Fibroblast of skin of back (primary cell): ENCODE measurements at regions not wholly inside any gene's neighbourhood (a gene's known extent, or its start where the extent isn't known, plus 50 kb on each side); places are given as distances from the start of the nearest gene placed in this dataset.
A peak's percentile ranks its signal among the peaks of the same experiment; 100 is the strongest.

Source experiments
- DNase-seq: peaks from one replicate; pipeline ENCODE4 v3.0.0-alpha.2; 2013

GRCh38 chr12:87836190-87836589 lies 193.0 kb downstream of the C12orf50 start:
- DNase-seq, result no peak

GRCh38 chr12:87828382-87828973 lies 200.7 kb downstream of the C12orf50 start:
- peak; percentile 46 for DNase-seq

- DNase-seq, result peak; percentile 82
Measured at GRCh38 chr12:87827638-87828264, 201.4 kb downstream of the C12orf50 start.

GRCh38 chr12:87822923-87823322 lies 206.3 kb downstream of the C12orf50 start:
- no peak for DNase-seq

- peak; percentile 67 for DNase-seq
Measured at GRCh38 chr12:87820524-87821202, 208.5 kb downstream of the C12orf50 start.

GRCh38 chr12:87818441-87818840 lies 210.8 kb downstream of the C12orf50 start:
- no peak for DNase-seq

- DNase-seq, result peak; percentile 93
Measured at GRCh38 chr12:87815771-87816585, 213.2 kb downstream of the C12orf50 start.

- DNase-seq, result peak; percentile 49
Measured at GRCh38 chr12:87814625-87815024, 214.6 kb downstream of the C12orf50 start.

GRCh38 chr12:87813476-87814234 lies 215.5 kb downstream of the C12orf50 start:
- peak; percentile 88 for DNase-seq

- peak; percentile 28 for DNase-seq
Measured at GRCh38 chr12:87812681-87813080, 216.5 kb downstream of the C12orf50 start.

GRCh38 chr12:87812030-87812429 lies 217.2 kb downstream of the C12orf50 start:
- DNase-seq, result no peak

- peak; percentile 80 for DNase-seq
Measured at GRCh38 chr12:87809916-87810315, 219.3 kb downstream of the C12orf50 start.

- DNase-seq, result no peak
Measured at GRCh38 chr12:87807086-87807485, 222.1 kb downstream of the C12orf50 start.

GRCh38 chr12:87806310-87806709 lies 222.9 kb downstream of the C12orf50 start:
- no peak for DNase-seq

- DNase-seq, result no peak
Measured at GRCh38 chr12:87804386-87804785, 224.8 kb downstream of the C12orf50 start.

- no peak for DNase-seq
Measured at GRCh38 chr12:87802721-87803011, 226.5 kb downstream of the C12orf50 start.

GRCh38 chr12:87801860-87802720 lies 227.1 kb downstream of the C12orf50 start:
- peak; percentile 77 for DNase-seq

GRCh38 chr12:87796961-87797516 lies 232.2 kb downstream of the C12orf50 start:
- DNase-seq, result peak; percentile 77

- DNase-seq, result peak; percentile 41
Measured at GRCh38 chr12:87795555-87795954, 233.6 kb downstream of the C12orf50 start.

GRCh38 chr12:87794854-87795253 lies 234.3 kb downstream of the C12orf50 start:
- peak; percentile 41 for DNase-seq

GRCh38 chr12:87793131-87793530 lies 236.1 kb downstream of the C12orf50 start:
- DNase-seq, result peak; percentile 59
